Stomach (tissue), 8 donors: ENCODE measurements at regions not wholly inside any gene's neighbourhood (a gene's known extent, or its start where the extent isn't known, plus 50 kb on each side); places are given as distances from the start of the nearest gene placed in this dataset.
A peak's percentile ranks its signal among the peaks of the same experiment; 100 is the strongest.

Experiments used
- DNase-seq, 2 donors: peaks; one replicate each; pipeline versions ENCODE4 v3.0.0 to v3.0.0-alpha.2; 2013 to 2019
- H3K27ac ChIP-seq, 5 donors: fragments of 200-600 bp in 4 of 5; sonication (generic) in 4 of 5; one replicate each; pipeline ENCODE4 v1.5.1; 2013 to 2019; ENCODE audit warnings: mild to moderate bottlenecking in 1 of 5, moderate library complexity in 1 of 5
- H3K27me3 ChIP-seq, 3 donors: fragments of 200-600 bp; sonication (generic); one replicate each; pipeline ENCODE4 v1.5.1; 2017 to 2019; ENCODE audit warnings: mixed run types in 1 of 3
- H3K36me3 ChIP-seq, 4 donors: fragments of 200-600 bp; sonication (generic); 1 replicate in 3 of 4; 2 replicates in 1 of 4; pipeline ENCODE4 v1.5.1; 2016 to 2019
- H3K4me1 ChIP-seq, 4 donors: fragments of 200-600 bp; sonication (generic); one replicate each; pipeline ENCODE4 v1.5.1; 2016 to 2019
- H3K4me3 ChIP-seq, 4 donors: fragments of 200-600 bp; sonication (generic) in 3 of 4; one replicate each; pipeline ENCODE4 v1.5.1; 2016 to 2019; ENCODE audit warnings: mild to moderate bottlenecking in 1 of 4
- H3K9me3 ChIP-seq, 4 donors: fragments of 200-600 bp; sonication (generic); one replicate each; pipeline ENCODE4 v1.5.1; 2016 to 2019
- CTCF ChIP-seq, 7 experiments: fragments of 450-650 bp in 4 of 7; fragments of 200-600 bp in 3 of 7; sonication (generic) in 3 of 7; IDR thresholded peaks; one replicate each; pipeline ENCODE4 v1.5.1; 2016 to 2019; ENCODE audit warnings: antibody characterized with exemption in 7 of 7, control low read depth in 2 of 7, mild to moderate bottlenecking in 1 of 7
- EP300 ChIP-seq: sonication (generic); formaldehyde crosslinking; IDR thresholded peaks from one replicate; pipeline ENCODE4 v1.6.1; 2017; ENCODE audit warnings: antibody characterized with exemption
- POLR2A ChIP-seq, 4 donors: fragments of 450-650 bp; IDR thresholded peaks; one replicate each; pipeline ENCODE4 v1.6.1; 2016; ENCODE audit warnings: antibody characterized with exemption in 4 of 4, control low read depth in 2 of 4, mild to moderate bottlenecking in 1 of 4, moderate library complexity in 1 of 4
- POLR2AphosphoS5 ChIP-seq, 3 donors: sonication (generic); formaldehyde crosslinking; IDR thresholded peaks; one replicate each; pipeline ENCODE4 v1.6.1; 2016; ENCODE audit warnings: antibody characterized with exemption in 3 of 3
- WGBS, 5 donors: extraction: QIAGEN DNeasy Blood & Tissue Kit in 3 of 5; methylation state at CpG; one replicate each; pipeline versions ENCODE4 v1.1.5 to v1.1.7; 2013 to 2018; 5-methylcytosine and 5-hydroxymethylcytosine counted together
- intact Hi-C: fragments of 100-400 bp; cut with DNase I; formaldehyde crosslinking; loops from one replicate; pipeline ENCODE4 v1.15.1; 2023; ENCODE audit warnings: low total_unique reads
- donor health status: healthy with polysubstance abuse.
- donor health status: Bipolar disorder and iron deficiency.
- donor health status: healthy.

GRCh38 chr1:234681065-234681464, 71.1 kb upstream of the IRF2BP2 start:
- intact Hi-C loops: no loop called here
- 89 to 97% (median 92%) methylated on average over 3 of the region's 3 CpGs for WGBS, 5 donors
- TF ChIP-seq CTCF (IDR thresholded peaks at IDR 0.05) (no peak), POLR2AphosphoS5 (IDR thresholded peaks at IDR 0.05) (no peak), POLR2A (IDR thresholded peaks at IDR 0.05) (no peak), EP300 (no peak)

DNA sequence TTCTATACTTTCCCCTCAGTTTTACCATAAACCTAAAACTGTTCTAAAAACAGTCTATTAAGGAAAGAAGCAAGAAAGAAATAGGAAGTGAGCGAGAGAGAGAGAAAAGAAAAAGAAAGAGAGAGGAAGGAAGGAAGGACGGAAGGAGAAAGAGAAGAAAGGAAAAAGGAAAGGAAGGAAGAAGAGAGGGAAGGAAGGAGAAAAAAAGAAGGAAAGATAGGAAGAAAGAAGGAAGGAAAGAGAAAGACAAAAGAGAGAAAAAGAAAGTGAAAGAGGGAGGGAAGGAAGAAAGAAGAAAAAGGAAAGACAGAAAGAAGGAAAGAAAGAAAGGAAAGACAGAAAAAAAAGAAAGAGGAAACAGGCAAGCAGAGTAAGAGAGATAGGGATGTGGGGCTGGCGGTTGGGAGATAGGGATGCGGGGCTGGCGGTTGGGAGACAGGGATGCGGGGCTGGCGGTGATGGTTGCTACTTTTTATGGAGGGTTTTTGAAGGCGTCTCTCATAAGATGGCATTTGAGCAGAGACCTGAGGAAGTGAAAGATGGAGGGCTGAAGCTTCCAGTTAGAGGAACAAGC, 70.4 kb upstream of the IRF2BP2 start:
- TF ChIP-seq POLR2A (IDR thresholded peaks at IDR 0.05) (no peak), CTCF (IDR thresholded peaks at IDR 0.05) (no peak), POLR2AphosphoS5 (IDR thresholded peaks at IDR 0.05) (no peak), EP300 (no peak)
- H3K4me3 ChIP-seq: no peak overlapping the region
- DNase-seq: no peak
- H3K9me3 ChIP-seq: no peaks in the 10 kb centered on the region
- peaks cover 0 to 28% (median 19%) of the 10 kb centered on the region in 4 donors for H3K4me1 ChIP-seq
- H3K27ac ChIP-seq: no peak overlapping the region
- 92 to 99% (median 96%) methylated on average over 8 of the region's 8 CpGs for WGBS, 5 donors
- intact Hi-C loops: no loop called here
- no peaks in the 10 kb centered on the region for H3K36me3 ChIP-seq
- H3K27me3 ChIP-seq: no peaks in the 10 kb centered on the region

More at GRCh38 chr1:234681065-234681464, 71.1 kb upstream of the IRF2BP2 start:
- DNase-seq: no peak
- H3K4me1 ChIP-seq: peaks cover 0 to 21% (median 13%) of the 10 kb centered on the region in 4 donors
- H3K9me3 ChIP-seq: peaks cover 0 to 3% (median 0%) of the 10 kb centered on the region in 4 donors
- H3K36me3 ChIP-seq: no peaks in the 10 kb centered on the region
- no peaks in the 10 kb centered on the region for H3K27me3 ChIP-seq
- H3K4me3 ChIP-seq: no peak overlapping the region
- no peak overlapping the region for H3K27ac ChIP-seq

DNA sequence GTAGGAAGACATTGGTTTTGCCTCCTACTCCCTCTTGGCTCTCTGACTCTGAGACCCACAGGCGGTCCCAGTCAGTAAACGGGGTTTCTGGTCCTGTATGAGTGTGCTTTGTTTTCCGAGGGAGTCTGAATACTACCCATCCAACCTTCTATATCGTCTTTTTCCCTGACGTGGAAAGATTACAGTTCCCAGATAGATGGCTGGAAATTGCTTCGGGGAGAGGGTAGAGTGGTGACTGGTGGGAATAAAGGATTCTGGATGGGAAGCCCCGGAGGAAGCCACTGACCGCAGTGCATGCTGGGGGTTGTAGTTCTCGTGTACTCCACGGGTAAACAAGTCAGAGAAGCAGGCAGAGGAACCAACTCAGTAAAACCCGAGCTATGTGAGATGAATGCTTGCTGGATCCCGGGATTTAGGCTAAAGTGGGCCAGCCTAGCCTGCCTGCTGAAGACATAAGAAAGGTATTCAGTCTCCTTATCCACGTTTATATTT, 66.2 kb upstream of the IRF2BP2 start:
- peak overlapping the region; percentile 29 to 40 (median 37) for H3K4me3 ChIP-seq
- H3K4me1 ChIP-seq: peaks cover 0 to 27% (median 21%) of the 10 kb centered on the region in 4 donors
- peak overlapping the region; percentile 42 to 77 (median 55) for H3K27ac ChIP-seq
- H3K36me3 ChIP-seq: no peaks in the 10 kb centered on the region
- 6 to 10% (median 10%) methylated on average over 13 of the region's 13 CpGs for WGBS, 5 donors
- peak; percentile 78 to 93 for DNase-seq
- intact Hi-C loops: no loop called here
- peak in 2 of 3 donors; percentile 27 to 30 for TF ChIP-seq POLR2AphosphoS5 (IDR thresholded peaks at IDR 0.05)
- TF ChIP-seq POLR2A (IDR thresholded peaks at IDR 0.05): no peak
- peak in 1 of 7 experiments; percentile 7 for TF ChIP-seq CTCF (IDR thresholded peaks at IDR 0.05)
- no peaks in the 10 kb centered on the region for H3K27me3 ChIP-seq
- H3K9me3 ChIP-seq: no peaks in the 10 kb centered on the region

- H3K9me3 ChIP-seq: no peaks in the 10 kb centered on the region
- no peaks in the 10 kb centered on the region for H3K36me3 ChIP-seq
- DNase-seq: no peak
- peaks cover 0 to 32% (median 24%) of the 10 kb centered on the region in 4 donors for H3K4me1 ChIP-seq
- TF ChIP-seq EP300: no peak
- no peak for TF ChIP-seq POLR2A (IDR thresholded peaks at IDR 0.05)
- TF ChIP-seq CTCF (IDR thresholded peaks at IDR 0.05): no peak
- TF ChIP-seq POLR2AphosphoS5 (IDR thresholded peaks at IDR 0.05): no peak
- H3K27me3 ChIP-seq: no peaks in the 10 kb centered on the region
- WGBS, 5 donors: 56 to 78% (median 61%) methylated on average over 6 of the region's 6 CpGs
- intact Hi-C loops: no loop called here
- peak overlapping the region in 4 of 5 donors; percentile 42 to 77 (median 59) for H3K27ac ChIP-seq
- H3K4me3 ChIP-seq: peak overlapping the region in 3 of 4 donors; percentile 29 to 40 (median 37)
These were observed 65.6 kb upstream of the IRF2BP2 start for GRCh38 chr1:234675572-234675971.
